ENCODE measurements at regions not wholly inside any gene's neighbourhood (a gene's known extent, or its start where the extent isn't known, plus 50 kb on each side); places are given as distances from the start of the nearest gene placed in this dataset.

GRCh38 chr14:30317729-30318128 lies 241.2 kb upstream of the G2E3 start:
- in situ Hi-C loops (cut with HindIII; ENCODE audit: low pct_unique_long_range_greater_than_20kb, low sequenced_read_pairs) = no loop called here
- DNase-seq (ENCODE audit: low read depth) = no peak

GRCh38 chr14:30322819-30323218 lies 236.1 kb upstream of the G2E3 start:
- in situ Hi-C loops (cut with HindIII; ENCODE audit: low pct_unique_long_range_greater_than_20kb, low sequenced_read_pairs) = no loop called here
- no peak for DNase-seq (ENCODE audit: low read depth)

- in situ Hi-C loops (cut with HindIII; ENCODE audit: low pct_unique_long_range_greater_than_20kb, low sequenced_read_pairs) = no loop called here
- DNase-seq (ENCODE audit: low read depth) = no peak
These were observed 228.9 kb upstream of the G2E3 start for GRCh38 chr14:30330033-30330432.

GRCh38 chr14:30330445-30330844 lies 228.5 kb upstream of the G2E3 start:
- no peak for DNase-seq (ENCODE audit: low read depth)
- in situ Hi-C loops (cut with HindIII; ENCODE audit: low pct_unique_long_range_greater_than_20kb, low sequenced_read_pairs) = no loop called here

GRCh38 chr14:30331030-30331429 lies 227.9 kb upstream of the G2E3 start:
- in situ Hi-C loops (cut with HindIII; ENCODE audit: low pct_unique_long_range_greater_than_20kb, low sequenced_read_pairs) = no loop called here
- DNase-seq (ENCODE audit: low read depth) = no peak

- DNase-seq (ENCODE audit: low read depth) = no peak
- in situ Hi-C loops (cut with HindIII; ENCODE audit: low pct_unique_long_range_greater_than_20kb, low sequenced_read_pairs) = no loop called here
These were observed 226.6 kb upstream of the G2E3 start for GRCh38 chr14:30332374-30332773.

GRCh38 chr14:30333934-30334333 lies 225.0 kb upstream of the G2E3 start:
- in situ Hi-C loops (cut with HindIII; ENCODE audit: low pct_unique_long_range_greater_than_20kb, low sequenced_read_pairs) = no loop called here
- DNase-seq (ENCODE audit: low read depth) = no peak

GRCh38 chr14:30337456-30337855 lies 221.5 kb upstream of the G2E3 start:
- in situ Hi-C loops (cut with HindIII; ENCODE audit: low pct_unique_long_range_greater_than_20kb, low sequenced_read_pairs) = no loop called here
- DNase-seq (ENCODE audit: low read depth) = no peak

- in situ Hi-C loops (cut with HindIII; ENCODE audit: low pct_unique_long_range_greater_than_20kb, low sequenced_read_pairs) = no loop called here
- no peak for DNase-seq (ENCODE audit: low read depth)
These were observed 219.6 kb upstream of the G2E3 start for GRCh38 chr14:30339311-30339901.

- in situ Hi-C loops (cut with HindIII; ENCODE audit: low pct_unique_long_range_greater_than_20kb, low sequenced_read_pairs) = no loop called here
These were observed 218.5 kb upstream of the G2E3 start for GRCh38 chr14:30340495-30340894.

GRCh38 chr14:30345511-30345910 lies 213.4 kb upstream of the G2E3 start:
- in situ Hi-C loops (cut with HindIII; ENCODE audit: low pct_unique_long_range_greater_than_20kb, low sequenced_read_pairs) = no loop called here
- no peak for DNase-seq (ENCODE audit: low read depth)

More at GRCh38 chr14:30340495-30340894, 218.5 kb upstream of the G2E3 start:
- DNase-seq (ENCODE audit: low read depth) = no peak

GRCh38 chr14:30348445-30348844 lies 210.5 kb upstream of the G2E3 start:
- no peak for DNase-seq (ENCODE audit: low read depth)
- in situ Hi-C loops (cut with HindIII; ENCODE audit: low pct_unique_long_range_greater_than_20kb, low sequenced_read_pairs) = no loop called here

- no peak for DNase-seq (ENCODE audit: low read depth)
- in situ Hi-C loops (cut with HindIII; ENCODE audit: low pct_unique_long_range_greater_than_20kb, low sequenced_read_pairs) = no loop called here
These were observed 209.4 kb upstream of the G2E3 start for GRCh38 chr14:30349520-30349919.

GRCh38 chr14:30354439-30354838 lies 204.5 kb upstream of the G2E3 start:
- no peak for DNase-seq (ENCODE audit: low read depth)
- in situ Hi-C loops (cut with HindIII; ENCODE audit: low pct_unique_long_range_greater_than_20kb, low sequenced_read_pairs) = no loop called here

GRCh38 chr14:30355431-30355913 lies 203.5 kb upstream of the G2E3 start:
- DNase-seq (ENCODE audit: low read depth) = no peak
- in situ Hi-C loops (cut with HindIII; ENCODE audit: low pct_unique_long_range_greater_than_20kb, low sequenced_read_pairs) = no loop called here

GRCh38 chr14:30356438-30357202 lies 202.3 kb upstream of the G2E3 start:
- in situ Hi-C loops (cut with HindIII; ENCODE audit: low pct_unique_long_range_greater_than_20kb, low sequenced_read_pairs) = no loop called here
- DNase-seq (ENCODE audit: low read depth) = no peak

GRCh38 chr14:30357791-30358190 lies 201.2 kb upstream of the G2E3 start:
- in situ Hi-C loops (cut with HindIII; ENCODE audit: low pct_unique_long_range_greater_than_20kb, low sequenced_read_pairs) = no loop called here

GRCh38 chr14:30362369-30363218 lies 196.4 kb upstream of the G2E3 start:
- peak; percentile 0 for DNase-seq (ENCODE audit: low read depth)
- in situ Hi-C loops (cut with HindIII; ENCODE audit: low pct_unique_long_range_greater_than_20kb, low sequenced_read_pairs) = no loop called here

More at GRCh38 chr14:30357791-30358190, 201.2 kb upstream of the G2E3 start:
- DNase-seq (ENCODE audit: low read depth) = no peak

All from Caki2 (cell line).